Osteoblast (primary cell): ENCODE measurements at regions not wholly inside any gene's neighbourhood (a gene's known extent, or its start where the extent isn't known, plus 50 kb on each side); places are given as distances from the start of the nearest gene placed in this dataset.

ENCODE experiments used
- DNase-seq: peaks from one replicate; pipeline ENCODE4 v3.0.0; 2011; ENCODE audit warnings: low spot score, mixed read lengths; ENCODE audit not compliant: insufficient read length; ENCODE audit errors: missing footprints
- H2AFZ ChIP-seq: 2 replicates; pipeline ENCODE4 v1.6.0; 2011; ENCODE audit warnings: mild to moderate bottlenecking, low read length
- H3K27ac ChIP-seq: 2 replicates; pipeline ENCODE4 v1.5.1; 2011; ENCODE audit warnings: mild to moderate bottlenecking, low read depth, low read length, moderate library complexity
- H3K27me3 ChIP-seq: 2 replicates; pipeline ENCODE4 v1.6.0; 2012; ENCODE audit warnings: mild to moderate bottlenecking, control low read depth, inconsistent platforms, low read length, moderate library complexity; ENCODE audit not compliant: insufficient read depth
- H3K36me3 ChIP-seq: 2 replicates; pipeline ENCODE4 v1.5.1; 2011; ENCODE audit warnings: mild to moderate bottlenecking, low read length, control low read depth, moderate library complexity; ENCODE audit not compliant: insufficient read depth
- H3K4me1 ChIP-seq: 2 replicates; pipeline ENCODE4 v1.5.1; 2011; ENCODE audit warnings: mild to moderate bottlenecking, low read length, control low read depth, moderate library complexity; ENCODE audit not compliant: insufficient read depth
- H3K4me2 ChIP-seq: 2 replicates; pipeline ENCODE4 v1.6.0; 2011; ENCODE audit warnings: mild to moderate bottlenecking, low read length; ENCODE audit not compliant: insufficient read depth
- H3K4me3 ChIP-seq: fragments of 200-600 bp; sonication (generic); 3 replicates; pipeline ENCODE4 v1.5.1; 2012; ENCODE audit warnings: mild to moderate bottlenecking, low read length, inconsistent platforms; ENCODE audit not compliant: insufficient read depth
- H3K79me2 ChIP-seq: 2 replicates; pipeline ENCODE4 v1.6.0; 2012; ENCODE audit warnings: mild to moderate bottlenecking, low read length, control low read depth, inconsistent platforms; ENCODE audit not compliant: insufficient read depth
- H3K9me3 ChIP-seq: 2 replicates; pipeline ENCODE4 v1.5.1; 2011; ENCODE audit warnings: low read depth, low read length, control low read depth
- H4K20me1 ChIP-seq: 2 replicates; pipeline ENCODE4 v1.6.0; 2012; ENCODE audit warnings: mild to moderate bottlenecking, low read length, control low read depth; ENCODE audit not compliant: insufficient read depth
- CTCF ChIP-seq: IDR thresholded peaks from 2 replicates; pipeline ENCODE4 v1.5.1; 2011; ENCODE audit warnings: mild to moderate bottlenecking, low read depth, low read length, moderate library complexity; ENCODE audit errors: extremely low read depth

DNA sequence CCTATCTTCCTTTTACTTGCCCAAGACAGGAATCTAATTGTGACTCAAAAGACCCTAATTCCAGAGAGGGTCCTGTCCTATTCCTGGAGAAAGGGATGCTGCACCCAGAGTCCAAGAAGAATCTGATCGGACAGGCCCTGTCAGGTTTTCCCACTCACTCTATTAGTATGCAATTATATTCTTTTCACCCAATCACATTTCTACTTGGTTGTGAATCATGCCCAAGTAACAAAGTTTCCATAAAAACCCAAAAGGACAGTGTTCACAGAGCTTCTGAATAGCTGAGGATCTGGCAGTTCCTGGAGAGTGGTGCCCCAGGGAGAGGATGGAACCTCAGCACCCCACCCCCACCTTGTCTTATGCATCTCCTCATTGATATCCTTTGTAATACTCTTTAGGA is 135.3 kb upstream of the SLITRK5 start:
- H4K20me1 ChIP-seq, result no peaks in the 10 kb centered on the region
- no peaks in the 10 kb centered on the region for H3K4me1 ChIP-seq
- no peak overlapping the region for H3K4me2 ChIP-seq
- H3K27ac ChIP-seq, result no peak overlapping the region
- no peak overlapping the region for H3K4me3 ChIP-seq
- no peaks in the 10 kb centered on the region for H3K79me2 ChIP-seq
- H3K36me3 ChIP-seq, result no peaks in the 10 kb centered on the region
- no peak overlapping the region for H2AFZ ChIP-seq
- no peak for TF ChIP-seq CTCF
- DNase-seq, result no peak
- peaks cover 2% of the 10 kb centered on the region for H3K9me3 ChIP-seq
- H3K27me3 ChIP-seq, result no peaks in the 10 kb centered on the region

GRCh38 chr13:87536499-87536898 is 134.7 kb upstream of the SLITRK5 start:
- Histone ChIP-seq H2AFZ (no peak overlapping the region), H3K27me3 (no peaks in the 10 kb centered on the region), H3K27ac (no peak overlapping the region), H4K20me1 (no peaks in the 10 kb centered on the region), H3K36me3 (no peaks in the 10 kb centered on the region), H3K79me2 (no peaks in the 10 kb centered on the region), H3K4me2 (no peak overlapping the region), H3K4me3 (no peak overlapping the region), H3K9me3 (peaks cover 2% of the 10 kb centered on the region), H3K4me1 (no peaks in the 10 kb centered on the region)
- no peak for TF ChIP-seq CTCF
- DNase-seq, result no peak

DNA sequence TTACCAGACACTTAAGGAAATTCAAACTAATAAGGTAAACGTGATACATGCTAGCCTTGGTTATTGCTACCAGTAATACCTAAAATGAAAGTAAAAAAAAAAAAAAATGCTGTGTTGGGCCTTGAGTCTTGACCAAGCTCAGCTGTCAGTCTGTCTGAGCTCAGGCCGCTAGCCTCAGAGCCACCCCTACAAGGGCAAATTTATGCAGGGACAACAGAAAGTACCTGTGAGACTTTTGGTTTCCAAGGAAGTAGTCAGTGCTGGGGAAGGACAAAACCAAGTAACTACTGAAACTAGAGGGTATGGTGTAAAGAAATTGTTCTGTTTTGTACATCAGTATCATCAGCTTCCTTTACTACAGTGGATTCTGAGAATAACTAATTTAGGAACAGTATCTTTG is 134.3 kb upstream of the SLITRK5 start:
- Histone ChIP-seq H3K27me3 (no peaks in the 10 kb centered on the region), H3K27ac (no peak overlapping the region), H3K4me2 (no peak overlapping the region), H3K4me1 (no peaks in the 10 kb centered on the region), H4K20me1 (no peaks in the 10 kb centered on the region), H3K36me3 (no peaks in the 10 kb centered on the region), H2AFZ (no peak overlapping the region), H3K9me3 (peaks cover 2% of the 10 kb centered on the region), H3K79me2 (no peaks in the 10 kb centered on the region), H3K4me3 (no peak overlapping the region)
- DNase-seq, result no peak
- TF ChIP-seq CTCF, result no peak

- Histone ChIP-seq H3K27ac (no peak overlapping the region), H3K9me3 (peaks cover 2% of the 10 kb centered on the region), H3K36me3 (no peaks in the 10 kb centered on the region), H3K4me3 (no peak overlapping the region), H3K79me2 (no peaks in the 10 kb centered on the region), H4K20me1 (no peaks in the 10 kb centered on the region), H2AFZ (no peak overlapping the region), H3K4me2 (no peak overlapping the region), H3K27me3 (no peaks in the 10 kb centered on the region), H3K4me1 (no peaks in the 10 kb centered on the region)
- DNase-seq, result no peak
- TF ChIP-seq CTCF, result no peak
Measured at GRCh38 chr13:87537951-87538350, 133.2 kb upstream of the SLITRK5 start.
